Inflammatory macrophage treated with lipopolysaccharide for 1 hour (primary cell): ENCODE measurements at regions not wholly inside any gene's neighbourhood (a gene's known extent, or its start where the extent isn't known, plus 50 kb on each side); places are given as distances from the start of the nearest gene placed in this dataset.
A peak's percentile ranks its signal among the peaks of the same experiment; 100 is the strongest.
"Not testable (repeated sequence)": the region's sequence is repeated elsewhere in the genome, so short reads cannot be mapped to it uniquely, and the experiment has no call there.

Experiments
- DNase-seq, 2 donors: peaks; one replicate each; pipeline ENCODE4 v3.0.0-alpha.2; 2020 to 2022

- DNase-seq = no peak
Observed at GRCh38 chr1:234770924-234771540, 161.1 kb upstream of the IRF2BP2 start.

GRCh38 chr1:234769986-234770795, 160.2 kb upstream of the IRF2BP2 start:
- DNase-seq = no peak

- DNase-seq = no peak
Observed at GRCh38 chr1:234769284-234769985, 159.5 kb upstream of the IRF2BP2 start.

GRCh38 chr1:234768569-234769283, 158.7 kb upstream of the IRF2BP2 start:
- no peak for DNase-seq

- peak; percentile 52 for DNase-seq
Observed at GRCh38 chr1:234768171-234768568, 158.2 kb upstream of the IRF2BP2 start.

- no peak for DNase-seq
Observed at GRCh38 chr1:234765672-234766071, 155.7 kb upstream of the IRF2BP2 start.

GRCh38 chr1:234765181-234765580, 155.2 kb upstream of the IRF2BP2 start:
- DNase-seq = no peak

GRCh38 chr1:234763910-234764309, 153.9 kb upstream of the IRF2BP2 start:
- DNase-seq = no peak

GRCh38 chr1:234763367-234763766, 153.4 kb upstream of the IRF2BP2 start:
- DNase-seq = no peak

GRCh38 chr1:234762127-234762526, 152.1 kb upstream of the IRF2BP2 start:
- not testable (repeated sequence) for DNase-seq

- DNase-seq = no peak
Observed at GRCh38 chr1:234760303-234760723, 150.3 kb upstream of the IRF2BP2 start.

GRCh38 chr1:234759888-234760287, 149.9 kb upstream of the IRF2BP2 start:
- DNase-seq = no peak

- DNase-seq = peak in 1 of 2 donors; percentile 39
Observed at GRCh38 chr1:234758851-234759250, 148.9 kb upstream of the IRF2BP2 start.

- no peak for DNase-seq
Observed at GRCh38 chr1:234756857-234757256, 146.9 kb upstream of the IRF2BP2 start.

- no peak for DNase-seq
Observed at GRCh38 chr1:234756066-234756774, 146.2 kb upstream of the IRF2BP2 start.

GRCh38 chr1:234755449-234755863, 145.5 kb upstream of the IRF2BP2 start:
- DNase-seq = peak; percentile 68 to 72

GRCh38 chr1:234753979-234754378, 144.0 kb upstream of the IRF2BP2 start:
- no peak for DNase-seq

GRCh38 chr1:234752927-234753326, 142.9 kb upstream of the IRF2BP2 start:
- no peak for DNase-seq

GRCh38 chr1:234751678-234752077, 141.7 kb upstream of the IRF2BP2 start:
- DNase-seq = no peak

GRCh38 chr1:234750922-234751627, 141.1 kb upstream of the IRF2BP2 start:
- no peak for DNase-seq

GRCh38 chr1:234748713-234749112, 138.7 kb upstream of the IRF2BP2 start:
- DNase-seq = no peak

GRCh38 chr1:234748066-234748465, 138.1 kb upstream of the IRF2BP2 start:
- peak; percentile 63 to 69 for DNase-seq
